ENCODE measurements at regions not wholly inside any gene's neighbourhood (a gene's known extent, or its start where the extent isn't known, plus 50 kb on each side); places are given as distances from the start of the nearest gene placed in this dataset.

DNA sequence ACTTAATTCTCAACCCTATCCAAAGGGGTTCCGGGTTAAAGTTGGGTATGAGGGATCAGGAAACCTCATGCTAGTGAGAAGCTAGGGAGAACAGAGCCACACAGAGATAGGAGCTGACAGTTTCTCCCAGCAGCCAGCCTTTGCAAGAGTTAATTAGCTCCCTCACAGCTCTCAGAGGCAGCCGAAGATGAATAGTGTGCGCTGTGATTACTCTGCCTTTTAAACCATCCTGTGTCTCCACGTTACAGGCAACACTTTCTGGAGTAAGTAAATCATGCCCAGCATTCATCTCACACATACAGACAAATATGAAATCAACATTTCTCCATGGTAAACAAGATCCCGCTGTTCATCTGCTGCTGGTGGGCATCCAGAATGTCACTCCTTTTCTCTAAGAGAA, 429.6 kb downstream of the INSC start:
- ATAC-seq (ENCODE audit: low read depth) = no peak
- Mint-ChIP-seq H3K27ac (no peak overlapping the region), H3K4me1 (no peaks in the 10 kb centered on the region), H3K36me3 (no peaks in the 10 kb centered on the region), H3K9me3 (no peaks in the 10 kb centered on the region), H3K27me3 (no peaks in the 10 kb centered on the region), H3K4me3 (no peak overlapping the region)
- DNase-seq = no peak
- POLR2A ChIA-PET = no interaction called here

DNA sequence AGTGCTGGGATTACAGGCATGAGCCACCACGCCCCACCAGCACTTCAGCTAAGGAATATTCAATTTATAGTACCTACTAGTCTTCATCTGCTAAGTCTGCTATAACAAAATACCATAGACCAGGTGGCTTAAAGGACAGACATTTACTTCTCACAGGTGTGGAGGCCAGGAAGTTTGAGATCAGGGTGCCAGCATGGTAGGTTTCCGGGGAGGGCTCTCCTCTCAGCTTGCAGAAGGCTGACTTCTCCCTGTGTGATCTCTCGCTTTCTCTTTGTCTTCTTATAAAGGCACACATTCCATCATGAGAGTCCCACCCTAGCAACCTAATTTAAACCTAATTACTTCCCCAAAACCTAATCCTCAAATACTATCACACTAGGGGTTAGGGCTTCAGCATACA, 433.0 kb downstream of the INSC start:
- DNase-seq (no peak), ATAC-seq (ENCODE audit: low read depth) (no peak)
- Mint-ChIP-seq H3K4me3 (no peak overlapping the region), H3K27me3 (no peaks in the 10 kb centered on the region), H3K27ac (no peak overlapping the region), H3K4me1 (no peaks in the 10 kb centered on the region), H3K36me3 (no peaks in the 10 kb centered on the region), H3K9me3 (no peaks in the 10 kb centered on the region)
- POLR2A ChIA-PET = no interaction called here

DNA sequence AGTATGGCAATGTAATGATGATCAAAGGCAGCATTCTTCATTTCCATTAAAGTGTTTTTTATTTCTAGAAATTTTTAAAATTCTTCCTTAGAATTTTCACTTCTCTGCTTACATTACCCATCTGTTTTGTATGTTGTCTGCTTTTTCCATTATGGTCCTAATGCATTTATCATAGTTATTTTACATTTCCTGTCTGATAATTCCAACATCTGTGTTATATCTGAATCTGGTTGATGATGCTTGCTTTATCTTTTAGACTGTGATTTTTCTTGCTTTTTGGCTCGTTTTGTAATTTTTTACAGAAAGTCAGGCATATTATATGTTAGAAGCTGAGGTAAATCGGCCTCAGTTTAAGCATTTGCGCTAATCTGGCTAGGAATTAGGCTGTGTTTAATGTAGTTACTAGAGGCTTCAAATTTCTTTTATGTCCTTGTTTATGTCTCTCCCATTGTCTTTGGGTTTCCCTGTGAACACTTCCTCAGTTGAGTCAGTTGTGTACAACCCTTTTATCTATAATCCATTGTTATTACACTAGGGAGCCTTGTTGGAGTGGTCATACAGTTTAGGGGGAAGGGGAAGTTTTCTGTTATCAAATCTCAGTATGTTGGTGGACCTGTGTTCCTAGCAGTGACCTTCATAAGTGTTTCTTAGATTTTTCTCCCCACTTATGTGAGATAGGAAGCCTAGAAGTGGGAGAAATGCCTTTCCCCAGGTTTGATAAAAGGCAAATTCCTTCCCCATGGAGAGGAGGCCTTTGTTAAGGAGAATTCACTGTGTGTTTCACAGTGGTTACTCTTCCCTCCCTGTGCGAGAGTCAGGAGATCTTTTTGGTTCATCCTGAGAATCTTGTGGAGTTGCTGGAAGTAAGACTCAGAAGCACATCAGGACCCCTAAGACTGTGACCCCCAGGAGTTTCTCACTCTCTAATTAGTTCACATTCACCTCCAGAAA, 437.5 kb downstream of the INSC start:
- Mint-ChIP-seq H3K27ac (no peak overlapping the region), H3K27me3 (peaks cover 3% of the 10 kb centered on the region), H3K9me3 (no peaks in the 10 kb centered on the region), H3K36me3 (no peaks in the 10 kb centered on the region), H3K4me3 (no peak overlapping the region), H3K4me1 (no peaks in the 10 kb centered on the region)
- ATAC-seq (ENCODE audit: low read depth) (no peak), DNase-seq (no peak)
- POLR2A ChIA-PET = no interaction called here

- no peak for DNase-seq
- H3K27me3 Mint-ChIP-seq = peaks cover 3% of the 10 kb centered on the region
- H3K36me3 Mint-ChIP-seq = no peaks in the 10 kb centered on the region
- POLR2A ChIA-PET = no interaction called here
- no peak overlapping the region for H3K4me3 Mint-ChIP-seq
- H3K27ac Mint-ChIP-seq = no peak overlapping the region
- H3K9me3 Mint-ChIP-seq = no peaks in the 10 kb centered on the region
- no peak for ATAC-seq (ENCODE audit: low read depth)
- H3K4me1 Mint-ChIP-seq = no peaks in the 10 kb centered on the region
Measured at GRCh38 chr11:15555161-15555560, 440.4 kb downstream of the INSC start.

DNA sequence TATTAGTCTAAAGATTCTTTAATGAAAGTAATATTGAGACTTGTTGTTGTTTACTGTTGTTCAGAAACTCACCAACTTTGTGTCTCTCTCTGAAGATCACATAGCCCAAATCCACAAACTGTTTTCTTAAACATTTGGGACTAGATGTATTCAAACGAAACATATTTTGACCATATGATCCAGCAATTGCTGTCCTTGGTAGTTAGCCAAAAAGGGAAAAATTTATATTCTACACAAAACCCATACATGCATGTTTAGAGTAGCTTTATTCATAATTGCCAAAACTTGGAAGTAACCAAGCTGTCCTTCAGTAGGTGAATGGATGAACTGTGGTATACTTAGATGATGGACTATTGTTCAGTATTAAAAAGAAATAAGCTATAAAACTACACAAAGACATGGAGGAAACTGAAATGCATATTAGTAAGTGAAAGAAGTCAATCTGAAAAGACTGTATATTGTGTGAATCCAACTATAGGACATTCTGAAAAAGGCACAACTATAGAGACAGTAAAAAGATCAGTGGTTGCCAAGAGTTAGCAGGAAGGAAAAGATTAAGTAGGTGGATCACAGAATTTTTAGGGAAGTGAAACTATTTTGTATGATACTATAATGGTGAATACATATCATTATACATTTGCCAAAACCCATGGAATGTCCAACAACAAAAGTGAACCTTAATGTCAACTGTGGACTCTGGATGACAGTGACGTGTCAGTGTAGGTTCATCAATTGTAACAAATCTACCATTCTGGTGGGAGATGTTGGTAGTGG, 442.9 kb downstream of the INSC start:
- ATAC-seq (ENCODE audit: low read depth) (no peak), DNase-seq (no peak)
- peaks cover 3% of the 10 kb centered on the region for H3K27me3 Mint-ChIP-seq
- no peaks in the 10 kb centered on the region for H3K9me3 Mint-ChIP-seq
- H3K27ac Mint-ChIP-seq = no peak overlapping the region
- H3K4me3 Mint-ChIP-seq = no peak overlapping the region
- POLR2A ChIA-PET = no interaction called here
- H3K4me1 Mint-ChIP-seq = no peaks in the 10 kb centered on the region
- H3K36me3 Mint-ChIP-seq = no peaks in the 10 kb centered on the region

GRCh38 chr11:15558513-15559181, 443.9 kb downstream of the INSC start:
- Mint-ChIP-seq H3K36me3 (no peaks in the 10 kb centered on the region), H3K27me3 (peaks cover 3% of the 10 kb centered on the region), H3K9me3 (no peaks in the 10 kb centered on the region), H3K4me1 (no peaks in the 10 kb centered on the region), H3K27ac (no peak overlapping the region), H3K4me3 (no peak overlapping the region)
- POLR2A ChIA-PET = no interaction called here
- DNase-seq (no peak), ATAC-seq (ENCODE audit: low read depth) (no peak)

GRCh38 chr11:15560689-15561467, 446.2 kb downstream of the INSC start:
- no peak overlapping the region for H3K27ac Mint-ChIP-seq
- POLR2A ChIA-PET = no interaction called here
- H3K9me3 Mint-ChIP-seq = no peaks in the 10 kb centered on the region
- no peaks in the 10 kb centered on the region for H3K36me3 Mint-ChIP-seq
- no peak for DNase-seq
- ATAC-seq (ENCODE audit: low read depth) = no peak
- no peak overlapping the region for H3K4me3 Mint-ChIP-seq
- peaks cover 1% of the 10 kb centered on the region for H3K27me3 Mint-ChIP-seq
- H3K4me1 Mint-ChIP-seq = no peaks in the 10 kb centered on the region

DNA sequence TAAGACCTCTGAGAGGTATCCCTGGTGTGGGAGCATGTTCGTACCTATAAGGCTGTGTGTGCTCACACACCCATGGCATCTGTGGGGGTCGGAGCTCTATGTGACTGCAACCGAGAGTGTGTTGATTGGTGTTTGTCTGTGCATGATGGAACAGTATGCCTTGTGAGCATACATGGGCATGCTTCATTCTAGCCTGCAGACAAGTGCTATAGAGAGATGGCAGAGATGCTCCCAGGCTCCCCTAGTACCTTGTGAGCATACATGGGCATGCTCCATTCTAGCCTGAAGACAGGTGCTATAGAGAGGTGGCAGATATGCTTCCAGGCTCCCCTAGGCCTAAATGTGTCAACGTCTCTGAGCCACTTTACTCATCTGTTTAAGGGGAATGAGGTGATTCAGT, 447.5 kb downstream of the INSC start:
- Mint-ChIP-seq H3K4me1 (no peaks in the 10 kb centered on the region), H3K27ac (no peak overlapping the region), H3K4me3 (no peak overlapping the region), H3K9me3 (no peaks in the 10 kb centered on the region), H3K36me3 (no peaks in the 10 kb centered on the region), H3K27me3 (peaks cover 1% of the 10 kb centered on the region)
- no peak for DNase-seq
- ATAC-seq (ENCODE audit: low read depth) = no peak
- POLR2A ChIA-PET = no interaction called here

DNA sequence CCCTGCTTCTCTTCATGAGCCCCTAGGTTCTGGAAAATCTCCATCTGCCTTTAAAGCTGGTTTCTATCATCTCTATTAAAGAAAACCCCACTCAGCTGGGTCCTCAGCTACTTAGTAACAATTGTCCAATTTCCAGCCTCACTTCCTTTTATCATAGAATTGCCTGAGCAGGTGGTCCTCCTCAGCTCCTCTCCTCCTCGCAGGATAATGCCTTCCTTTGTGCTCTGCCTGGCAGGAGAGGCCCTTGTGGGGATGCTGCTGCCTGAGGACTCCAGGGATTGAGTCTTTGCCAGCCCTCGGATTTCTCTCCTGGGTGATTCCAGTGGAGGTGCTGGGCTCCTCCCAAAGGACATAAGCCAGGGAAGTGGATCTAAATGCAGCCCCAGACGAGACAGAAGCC, 448.3 kb downstream of the INSC start:
- DNase-seq (no peak), ATAC-seq (ENCODE audit: low read depth) (no peak)
- H3K27me3 Mint-ChIP-seq = peaks cover 1% of the 10 kb centered on the region
- no peak overlapping the region for H3K4me3 Mint-ChIP-seq
- H3K9me3 Mint-ChIP-seq = no peaks in the 10 kb centered on the region
- H3K27ac Mint-ChIP-seq = no peak overlapping the region
- no peaks in the 10 kb centered on the region for H3K36me3 Mint-ChIP-seq
- POLR2A ChIA-PET = no interaction called here
- no peaks in the 10 kb centered on the region for H3K4me1 Mint-ChIP-seq

GRCh38 chr11:15565880-15566279, 451.2 kb downstream of the INSC start:
- POLR2A ChIA-PET = no interaction called here
- DNase-seq = no peak
- ATAC-seq (ENCODE audit: low read depth) = no peak
- Mint-ChIP-seq H3K9me3 (no peaks in the 10 kb centered on the region), H3K27me3 (peaks cover 1% of the 10 kb centered on the region), H3K4me3 (no peak overlapping the region), H3K27ac (no peak overlapping the region), H3K36me3 (no peaks in the 10 kb centered on the region), H3K4me1 (no peaks in the 10 kb centered on the region)

DNA sequence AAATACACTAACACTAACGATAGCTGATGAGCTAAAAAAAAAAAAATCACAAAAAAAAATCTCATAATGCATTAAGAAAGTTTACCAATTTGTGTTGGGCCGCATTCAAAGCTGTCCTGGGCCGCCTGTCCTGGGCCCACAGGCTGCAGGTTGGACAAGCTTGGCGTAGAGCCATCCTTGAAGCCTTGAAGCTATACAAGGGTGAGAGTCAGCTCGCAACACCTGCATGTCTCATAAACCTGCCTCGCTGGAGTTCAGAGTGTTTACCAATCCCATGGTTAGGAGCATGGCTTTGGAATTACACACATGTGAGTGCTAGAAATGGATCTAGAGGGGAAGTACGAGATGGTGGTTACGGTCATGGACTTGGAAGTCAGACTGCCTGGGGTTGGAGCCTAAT, 453.7 kb downstream of the INSC start:
- H3K9me3 Mint-ChIP-seq = no peaks in the 10 kb centered on the region
- no peaks in the 10 kb centered on the region for H3K4me1 Mint-ChIP-seq
- H3K27me3 Mint-ChIP-seq = peaks cover 1% of the 10 kb centered on the region
- no peaks in the 10 kb centered on the region for H3K36me3 Mint-ChIP-seq
- no peak overlapping the region for H3K4me3 Mint-ChIP-seq
- POLR2A ChIA-PET = no interaction called here
- no peak for ATAC-seq (ENCODE audit: low read depth)
- no peak for DNase-seq
- no peak overlapping the region for H3K27ac Mint-ChIP-seq

DNA sequence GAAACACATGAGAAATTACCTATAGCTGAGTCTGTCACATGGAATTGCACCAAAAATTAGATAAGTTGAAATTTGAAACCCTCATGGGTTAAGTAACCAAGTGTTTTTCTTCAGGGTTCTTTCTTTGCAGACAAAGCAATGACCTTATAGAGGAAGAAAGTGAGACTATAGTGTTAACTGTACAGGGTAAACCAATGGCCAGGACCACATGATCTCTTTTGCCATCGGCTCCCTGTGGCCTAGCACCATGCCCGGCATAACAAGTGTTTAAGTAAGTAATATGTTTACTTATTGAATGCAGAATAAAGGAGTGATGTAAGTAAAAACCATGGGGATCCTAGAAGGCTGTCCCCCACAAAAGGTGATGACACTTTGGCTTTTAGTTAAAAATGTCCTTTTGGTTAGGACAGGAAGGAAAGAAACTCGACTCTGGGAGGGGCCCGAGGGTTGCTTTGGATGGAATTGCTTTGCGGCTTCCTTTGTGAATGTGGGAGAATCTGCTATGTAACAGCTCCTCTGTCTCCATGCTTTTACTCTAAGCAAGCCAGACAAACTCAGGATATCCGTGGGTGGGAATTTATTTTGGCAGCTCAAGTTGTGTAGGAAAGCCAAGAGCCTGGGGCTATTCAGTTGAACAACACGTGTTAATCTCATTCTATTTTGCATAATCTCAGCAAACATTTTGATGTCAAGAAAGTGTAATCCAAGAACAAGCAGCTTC, 454.7 kb downstream of the INSC start:
- no peaks in the 10 kb centered on the region for H3K9me3 Mint-ChIP-seq
- ATAC-seq (ENCODE audit: low read depth) = no peak
- no peak for DNase-seq
- H3K27me3 Mint-ChIP-seq = no peaks in the 10 kb centered on the region
- no peak overlapping the region for H3K27ac Mint-ChIP-seq
- POLR2A ChIA-PET = no interaction called here
- no peaks in the 10 kb centered on the region for H3K4me1 Mint-ChIP-seq
- H3K36me3 Mint-ChIP-seq = no peaks in the 10 kb centered on the region
- no peak overlapping the region for H3K4me3 Mint-ChIP-seq

- ATAC-seq (ENCODE audit: low read depth) (no peak), DNase-seq (no peak)
- POLR2A ChIA-PET = no interaction called here
- no peaks in the 10 kb centered on the region for H3K4me1 Mint-ChIP-seq
- no peak overlapping the region for H3K4me3 Mint-ChIP-seq
- H3K27me3 Mint-ChIP-seq = peaks cover 2% of the 10 kb centered on the region
- H3K27ac Mint-ChIP-seq = no peak overlapping the region
- no peaks in the 10 kb centered on the region for H3K9me3 Mint-ChIP-seq
- no peaks in the 10 kb centered on the region for H3K36me3 Mint-ChIP-seq
Measured at GRCh38 chr11:15575409-15575808, 460.7 kb downstream of the INSC start.

Measured in activated naive CD8-positive, alpha-beta T cell treated with anti-CD3 and anti-CD28 coated beads, Interleukin-2, amount 10 ng/mL, durations not matched to agents 7 days and 5 days (primary cell).